Stimulated activated CD8-positive, alpha-beta memory T cell treated with anti-CD3 and anti-CD28 coated beads, Interleukin-4, amount 100 ng/mL, for 1 hour (primary cell): ENCODE measurements at regions not wholly inside any gene's neighbourhood (a gene's known extent, or its start where the extent isn't known, plus 50 kb on each side); places are given as distances from the start of the nearest gene placed in this dataset.

Source experiments
- DNase-seq, 2 donors: peaks; one replicate each; pipeline ENCODE4 v3.0.0-alpha.2; 2020; ENCODE audit warnings: low read depth in 2 of 2, low spot score in 1 of 2

DNA sequence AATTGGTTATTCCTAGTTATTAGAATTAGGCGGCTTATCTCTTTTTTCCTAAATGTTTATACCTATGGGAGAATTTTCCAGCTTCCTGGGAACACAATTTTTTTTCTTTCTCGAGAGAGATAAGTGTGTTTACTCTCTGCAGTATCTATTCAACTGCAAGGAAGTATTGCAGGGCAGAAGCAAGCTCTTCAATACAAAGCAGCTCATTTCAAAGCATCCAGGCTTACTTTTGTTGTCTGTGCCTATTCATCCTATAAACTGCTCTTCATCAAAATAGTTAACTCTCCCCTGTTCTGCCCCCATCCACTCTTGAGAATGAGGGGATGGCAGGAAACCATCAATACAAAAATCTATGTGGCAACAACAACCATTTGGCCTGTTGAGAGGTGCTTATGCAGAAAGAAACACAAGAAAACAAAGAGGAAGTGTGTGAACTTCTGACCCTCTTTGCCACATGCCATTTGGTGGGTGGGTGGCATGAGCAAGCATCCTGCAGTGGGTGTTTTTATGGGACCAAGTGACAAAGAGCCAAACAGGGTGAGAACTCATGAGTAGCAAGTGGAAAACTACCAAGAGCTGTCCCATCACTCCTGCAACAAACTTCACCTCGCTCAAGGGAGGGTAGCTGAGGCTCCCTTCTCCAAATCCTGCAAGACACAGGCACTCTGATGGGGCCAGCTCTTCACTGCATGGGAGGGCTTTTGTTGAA, 50.6 kb upstream of the MRPS6 start:
- no peak for DNase-seq

DNA sequence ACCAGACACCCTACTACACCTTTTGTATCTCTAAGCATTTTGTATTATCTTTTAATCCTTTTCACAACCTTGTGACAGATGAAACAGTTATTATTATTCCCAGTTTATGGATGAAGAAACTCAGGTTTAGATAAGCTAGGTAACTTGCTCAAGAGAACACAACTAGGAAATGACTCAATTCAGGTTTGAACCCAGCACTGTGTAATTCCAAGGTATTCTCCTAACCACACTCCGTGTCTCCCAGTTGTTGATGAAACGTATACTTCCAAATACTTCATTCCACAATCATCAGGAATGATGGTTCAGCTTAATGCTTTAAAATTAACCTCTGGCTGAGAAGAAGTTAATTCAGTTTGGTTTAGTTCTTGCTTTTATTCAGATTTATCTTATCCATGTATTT, 51.7 kb upstream of the MRPS6 start:
- no peak for DNase-seq

DNA sequence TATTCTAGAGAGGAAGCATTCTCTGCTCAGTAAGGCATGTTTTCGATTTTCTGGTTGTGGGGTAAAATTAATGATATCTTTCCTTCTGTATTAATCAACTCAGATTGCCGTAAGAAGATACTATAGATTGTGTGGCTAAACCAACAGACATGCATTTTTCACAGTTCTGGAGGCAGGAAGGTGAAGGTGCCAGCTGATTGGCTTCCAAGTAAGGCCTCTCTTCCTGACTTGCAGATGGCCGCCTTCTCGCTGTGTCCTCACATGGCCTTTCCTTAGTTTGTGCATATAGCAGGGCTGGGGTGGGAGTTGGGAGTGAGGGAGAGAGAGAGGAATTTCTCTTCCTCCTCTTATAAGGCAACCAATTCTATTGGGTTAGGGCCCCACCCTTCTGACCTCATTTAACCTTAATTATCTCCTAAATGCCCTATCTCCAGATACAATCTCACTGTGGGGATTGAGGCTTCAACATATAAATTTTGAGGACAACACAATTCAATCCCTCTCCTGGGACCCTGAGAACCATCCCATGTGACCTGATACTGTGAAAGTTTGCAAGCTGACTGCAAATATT, 52.3 kb upstream of the MRPS6 start:
- DNase-seq = no peak

DNA sequence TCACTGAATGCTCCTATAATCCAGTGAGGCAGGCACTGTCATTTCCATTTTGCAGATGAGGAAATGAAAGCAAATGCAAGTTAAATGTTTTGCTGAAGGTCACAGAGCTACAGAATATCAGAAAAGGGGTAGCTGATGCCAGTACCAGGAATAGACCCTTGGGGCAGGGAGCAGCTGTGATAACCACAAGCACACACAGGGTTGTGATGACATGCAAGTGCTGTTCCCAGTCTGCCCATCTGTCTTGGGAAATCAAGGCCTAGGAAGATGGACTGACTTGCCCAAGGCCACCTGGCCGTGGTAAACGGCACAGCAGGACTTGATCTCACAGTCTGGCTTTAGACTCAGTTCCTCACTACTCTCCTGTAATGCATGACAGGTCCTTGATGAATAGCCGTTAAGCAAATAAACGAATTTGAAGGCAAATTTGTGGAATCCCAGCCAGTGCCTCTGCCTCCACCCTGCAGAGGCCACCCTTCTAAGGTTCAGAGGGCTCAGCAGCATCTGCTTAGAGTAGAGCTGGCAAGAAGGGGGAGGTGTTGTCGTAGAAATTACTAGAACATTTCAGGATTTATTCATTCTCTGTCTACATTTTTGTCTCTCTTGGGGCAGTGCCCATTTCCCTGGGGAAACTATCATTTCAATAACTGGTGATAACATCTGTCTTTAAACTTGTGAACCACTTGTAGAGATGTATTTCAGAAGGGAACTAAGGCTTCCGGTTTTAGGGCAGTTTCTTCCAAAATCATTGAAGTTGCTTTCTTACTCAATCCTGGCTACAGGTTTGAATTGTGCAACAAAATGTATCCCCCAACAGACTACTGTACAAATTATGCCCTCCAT, 53.2 kb upstream of the MRPS6 start:
- DNase-seq = no peak

DNA sequence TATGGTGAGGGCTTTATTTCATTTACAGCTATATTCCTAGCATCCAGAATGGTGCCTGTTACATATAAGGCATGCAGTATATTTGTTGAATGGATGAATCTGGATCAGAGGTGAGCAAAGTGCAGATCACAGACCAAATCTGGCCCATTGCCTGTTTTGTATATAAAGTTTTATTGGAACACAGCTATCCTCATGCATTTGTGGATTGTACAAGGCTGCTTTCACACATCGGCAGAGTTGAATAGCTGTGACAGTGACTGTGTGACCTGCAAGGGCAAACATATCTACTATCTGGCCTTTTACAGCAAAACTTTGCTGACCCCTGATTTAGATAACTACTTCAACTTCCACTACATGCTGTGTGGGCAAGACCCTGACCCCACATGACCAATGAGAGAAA, 54.0 kb upstream of the MRPS6 start:
- no peak for DNase-seq

DNA sequence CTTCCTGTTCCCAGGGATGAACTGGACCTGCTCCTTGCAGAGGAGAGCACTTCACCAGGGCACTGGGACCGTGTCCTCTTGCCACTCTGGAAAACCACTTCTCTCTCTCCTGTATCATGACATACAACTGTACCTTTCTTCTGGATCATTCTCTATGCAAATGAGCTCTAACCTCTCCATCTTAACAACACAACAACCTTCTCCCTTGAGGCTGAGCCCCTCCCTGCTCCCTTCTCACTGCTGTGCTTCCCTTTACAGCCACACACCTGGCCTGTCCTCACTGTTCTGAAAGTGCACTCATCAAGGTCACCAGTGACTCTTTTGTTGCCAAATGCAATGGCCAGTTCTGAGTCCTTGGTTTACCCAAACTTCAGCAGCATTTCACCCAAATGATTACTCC, 54.5 kb upstream of the MRPS6 start:
- DNase-seq = no peak

DNA sequence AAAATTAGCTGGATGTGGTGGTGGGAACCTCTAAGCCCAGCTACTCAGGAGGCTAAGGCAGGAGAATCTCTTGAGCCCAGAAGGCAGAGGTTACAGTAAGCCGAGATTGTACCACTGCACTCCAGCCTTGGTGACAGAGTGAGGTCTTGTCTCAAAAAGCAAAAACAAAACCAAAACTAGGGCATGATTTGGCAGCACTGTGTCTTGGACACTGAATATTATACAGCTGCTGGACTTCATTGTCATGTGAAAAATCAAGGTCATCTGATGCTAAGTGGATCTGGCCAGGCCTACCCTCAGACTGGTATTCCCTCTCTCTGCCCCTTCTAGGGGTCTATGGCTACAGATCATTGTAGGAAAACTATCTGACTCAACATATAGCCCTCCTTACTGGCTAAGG, 55.2 kb upstream of the MRPS6 start:
- no peak for DNase-seq

DNA sequence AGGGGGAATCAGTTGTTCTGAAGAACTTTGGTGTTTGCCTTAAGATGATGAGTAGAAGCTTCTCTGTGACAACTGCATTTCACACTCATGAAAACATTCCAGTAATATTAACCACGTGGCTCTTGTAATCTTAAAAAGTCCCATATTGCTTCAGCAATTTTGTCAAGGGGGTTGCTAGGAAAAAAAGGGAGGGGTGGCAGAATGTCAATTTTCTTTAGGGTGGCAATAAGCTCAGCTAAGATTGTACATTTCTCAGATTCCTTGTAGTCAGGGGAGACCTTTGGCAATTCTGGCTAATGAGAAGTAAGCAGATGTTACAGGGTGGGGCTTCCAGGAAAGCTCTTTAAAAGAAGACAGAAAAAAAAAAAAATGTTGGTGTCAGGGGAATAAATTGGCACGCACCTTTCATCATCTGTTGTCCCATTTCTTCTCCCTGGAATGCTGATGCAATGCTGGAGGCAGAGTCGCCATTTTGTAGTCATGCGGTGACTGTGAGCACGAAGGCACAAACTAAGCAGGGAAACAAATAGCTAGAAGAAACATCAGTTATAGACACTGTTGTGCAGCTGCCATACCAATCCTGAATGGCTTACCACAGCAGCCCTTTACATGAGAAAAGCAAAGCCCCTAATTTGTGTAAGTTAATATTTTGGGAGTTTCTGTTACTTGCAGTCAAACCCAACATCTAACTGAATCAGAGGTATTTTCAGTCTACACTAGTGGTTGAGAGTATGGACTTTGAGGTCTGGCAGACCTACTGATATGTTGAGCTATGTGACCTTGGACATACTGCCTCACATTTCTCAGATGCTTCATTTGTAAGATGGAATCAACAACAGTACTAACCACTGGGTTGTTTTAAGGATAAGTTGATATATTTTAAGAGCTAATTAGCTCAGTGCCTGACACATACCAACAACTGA, 56.1 kb upstream of the MRPS6 start:
- DNase-seq = no peak

DNA sequence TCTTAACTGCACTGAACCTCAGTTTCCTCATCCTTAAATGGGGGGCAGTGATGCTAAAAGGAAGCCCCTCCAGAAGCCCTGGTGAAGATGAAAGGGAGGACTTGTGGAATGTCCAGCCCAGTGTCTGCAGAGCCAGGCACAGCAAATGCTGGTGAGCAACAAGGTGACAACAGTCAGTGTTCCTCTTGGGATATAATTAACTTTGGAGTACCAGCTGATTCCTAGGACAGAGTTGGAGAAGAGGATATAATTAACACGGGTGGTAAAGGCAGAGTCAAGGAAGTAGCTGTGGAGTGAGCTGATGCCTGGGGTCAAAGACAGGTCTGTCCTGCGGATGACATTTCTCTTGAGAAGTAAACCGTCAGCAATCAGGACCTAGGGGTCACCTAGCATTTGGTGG, 60.7 kb upstream of the MRPS6 start:
- DNase-seq = no peak

DNA sequence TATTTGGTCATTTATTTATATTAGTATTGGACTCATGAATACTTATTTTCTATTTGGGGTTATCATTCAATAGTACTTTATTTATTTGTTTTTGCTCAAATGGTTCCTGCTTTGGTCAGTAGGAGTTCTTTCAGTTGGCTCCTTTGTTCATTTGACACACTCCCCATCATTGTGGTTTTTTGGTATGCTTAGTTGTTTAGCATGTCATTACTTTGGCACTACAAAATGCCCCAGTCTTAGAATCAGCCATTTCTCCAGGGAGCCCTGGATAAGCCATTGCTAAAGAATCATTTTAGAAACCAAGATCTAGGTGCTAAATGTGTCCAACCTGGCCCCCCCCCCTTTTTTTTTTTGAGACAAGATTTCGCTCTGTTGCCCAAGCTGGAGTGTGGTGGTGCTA, 61.7 kb upstream of the MRPS6 start:
- no peak for DNase-seq

DNA sequence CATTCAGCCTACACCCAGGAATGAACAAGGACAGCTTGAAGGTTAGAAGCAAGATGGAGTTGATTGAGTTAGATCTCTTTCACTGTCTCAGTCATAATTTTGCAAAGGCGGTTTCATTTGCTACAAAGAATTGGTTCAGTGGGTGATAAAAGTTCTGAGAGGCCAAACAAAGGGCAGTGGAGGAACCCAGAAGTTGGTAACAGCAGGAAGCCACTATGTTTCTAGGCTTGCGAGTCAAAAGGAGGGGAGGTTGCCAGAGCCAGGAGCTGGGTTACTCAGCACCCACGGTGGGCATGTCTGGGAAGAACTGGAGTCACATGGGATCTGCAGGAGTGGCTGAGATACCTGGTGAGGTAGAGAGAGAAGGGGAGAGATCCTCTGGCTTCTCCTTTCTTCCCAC, 64.2 kb upstream of the MRPS6 start:
- no peak for DNase-seq

DNA sequence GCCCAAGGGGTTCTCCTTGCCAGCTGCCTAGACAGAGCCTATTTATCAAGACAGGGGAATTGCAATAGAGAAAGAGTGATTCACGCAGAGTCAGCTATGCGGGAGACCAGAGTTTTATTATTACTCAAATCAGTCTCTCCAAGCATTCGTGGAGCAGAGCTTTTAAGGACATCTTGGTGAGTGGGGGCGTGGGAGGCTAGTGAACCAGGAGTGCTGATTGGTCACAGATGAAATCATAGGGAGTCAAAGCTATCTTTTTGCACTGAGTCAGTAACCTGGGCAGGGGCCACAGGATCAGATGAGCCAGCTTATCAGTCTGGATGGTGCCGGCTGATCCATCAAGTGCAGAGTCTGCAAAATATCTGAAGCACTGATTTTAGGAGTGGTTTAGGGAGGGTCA, 64.8 kb upstream of the MRPS6 start:
- DNase-seq = no peak

DNA sequence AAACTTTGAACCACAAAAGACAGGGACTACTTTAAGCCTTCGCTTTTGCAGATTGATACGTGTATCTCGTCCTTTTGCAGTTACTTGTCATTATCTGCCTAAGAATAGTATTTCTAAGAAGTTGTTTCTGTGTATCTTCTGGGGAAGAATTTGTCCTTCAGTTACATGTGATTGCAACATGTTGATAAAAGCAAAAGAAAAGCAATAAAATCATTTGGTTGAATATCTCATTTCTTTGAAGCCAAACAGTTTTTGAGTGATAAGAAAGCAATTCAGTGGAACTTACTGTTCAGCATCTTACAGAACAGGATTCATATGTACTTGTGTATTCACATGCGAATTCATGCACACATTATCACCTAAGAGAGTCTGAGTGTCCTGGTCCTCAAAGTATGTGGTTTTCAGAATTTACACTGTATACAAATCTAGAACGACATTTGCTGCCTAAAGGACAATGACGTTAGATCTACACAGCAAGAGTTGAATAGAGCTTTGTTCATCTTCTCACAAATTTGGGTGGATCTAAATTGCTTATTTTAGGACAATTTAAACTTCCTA, 66.7 kb upstream of the MRPS6 start:
- DNase-seq = no peak

DNA sequence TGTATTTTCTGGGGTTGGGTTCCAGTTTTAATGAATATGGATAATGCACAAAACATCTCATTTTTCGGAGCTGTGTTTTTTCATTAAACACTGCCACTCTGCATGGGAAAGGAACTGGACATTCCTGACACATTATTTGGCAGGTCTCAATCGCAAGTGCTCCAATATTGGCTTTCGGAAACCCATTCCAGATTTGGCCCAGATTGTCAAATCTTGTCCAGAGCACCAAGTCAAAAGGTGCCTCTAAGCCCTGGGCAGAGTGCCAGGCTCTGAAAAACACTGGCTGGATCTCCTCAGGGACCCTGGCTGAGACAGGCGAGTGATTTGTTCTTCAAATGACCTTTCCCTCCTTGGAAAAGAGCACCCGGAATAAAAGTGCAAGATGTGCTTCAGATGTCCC, 68.4 kb upstream of the MRPS6 start:
- no peak for DNase-seq

DNA sequence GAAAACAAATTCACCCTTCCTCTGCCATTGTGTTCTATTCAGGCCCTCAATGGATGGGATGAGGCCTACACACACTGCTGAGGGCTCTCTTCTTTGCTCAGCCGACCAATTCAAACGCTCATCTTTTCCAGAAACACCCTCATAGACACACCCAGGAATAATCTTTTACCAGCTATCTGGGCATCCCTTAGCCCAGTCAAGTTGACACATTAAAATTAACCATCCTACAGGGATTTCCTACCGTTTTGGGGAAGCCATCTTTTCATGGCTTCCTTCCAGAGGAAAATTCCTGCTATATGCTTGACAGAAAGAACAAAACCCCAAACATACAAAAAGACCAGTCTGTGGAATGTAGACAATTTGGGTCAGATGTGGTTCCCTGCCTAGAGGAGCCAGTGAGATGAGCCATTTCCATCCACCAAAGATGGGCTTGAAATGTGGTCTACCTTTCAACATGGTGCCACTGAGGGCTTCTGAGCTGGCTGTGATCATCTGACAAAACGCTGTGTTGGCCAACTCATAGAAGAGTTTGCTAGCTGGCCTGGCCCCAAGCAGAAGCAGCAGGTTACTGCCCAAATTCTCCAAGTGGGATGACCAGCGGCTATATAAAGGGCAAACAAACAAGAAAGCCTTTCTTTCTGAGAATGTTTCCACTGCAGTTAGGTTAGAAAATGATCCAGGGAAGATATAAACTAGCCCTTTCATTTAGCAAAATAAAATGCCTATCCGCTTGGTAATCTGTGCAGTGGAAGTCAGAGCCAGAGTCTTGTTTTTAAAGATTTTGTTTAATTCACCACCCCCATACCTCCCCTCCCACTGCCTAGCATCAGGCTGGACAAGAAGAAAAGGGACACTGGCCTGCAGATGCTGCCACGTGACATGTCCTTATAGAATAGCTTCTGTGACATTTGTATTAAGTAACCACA, 69.1 kb upstream of the MRPS6 start:
- no peak for DNase-seq

DNA sequence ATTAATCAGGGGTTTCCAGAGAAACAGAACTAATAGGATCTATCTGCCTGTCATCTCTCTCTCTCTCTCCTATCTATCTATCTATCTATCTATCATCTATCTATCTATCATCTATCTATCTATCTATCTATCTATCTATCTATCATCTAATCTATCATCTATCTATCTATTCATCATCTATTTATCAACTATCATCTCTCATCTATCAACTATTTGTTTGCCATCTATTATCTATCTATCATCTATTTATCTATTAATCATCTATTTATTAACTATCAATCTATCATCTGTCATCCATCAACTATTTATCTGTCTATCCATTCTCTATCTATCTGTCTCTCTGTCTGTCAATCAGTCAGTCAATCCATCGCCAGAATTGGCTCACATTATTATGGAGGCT, 70.0 kb upstream of the MRPS6 start:
- DNase-seq = no peak

DNA sequence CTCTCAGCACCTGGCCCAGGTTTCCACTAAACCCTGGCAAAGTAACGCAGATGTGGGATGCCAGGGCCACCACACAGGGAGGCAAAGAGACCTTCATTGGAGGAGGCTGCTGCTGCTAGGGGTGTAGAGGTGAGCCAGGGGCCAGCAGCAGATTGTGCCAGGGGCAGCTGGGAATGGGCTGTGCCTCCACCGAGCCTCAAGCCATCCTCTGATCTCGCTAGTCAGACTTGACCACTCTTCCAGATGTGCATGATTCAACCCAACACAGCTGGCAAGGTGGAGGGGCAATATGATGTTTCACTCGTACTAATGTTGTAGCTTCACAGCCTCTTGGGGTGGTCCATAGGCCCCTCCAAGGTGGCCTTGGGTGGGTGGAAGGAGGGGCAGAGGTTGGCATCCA, 73.0 kb upstream of the MRPS6 start:
- no peak for DNase-seq

DNA sequence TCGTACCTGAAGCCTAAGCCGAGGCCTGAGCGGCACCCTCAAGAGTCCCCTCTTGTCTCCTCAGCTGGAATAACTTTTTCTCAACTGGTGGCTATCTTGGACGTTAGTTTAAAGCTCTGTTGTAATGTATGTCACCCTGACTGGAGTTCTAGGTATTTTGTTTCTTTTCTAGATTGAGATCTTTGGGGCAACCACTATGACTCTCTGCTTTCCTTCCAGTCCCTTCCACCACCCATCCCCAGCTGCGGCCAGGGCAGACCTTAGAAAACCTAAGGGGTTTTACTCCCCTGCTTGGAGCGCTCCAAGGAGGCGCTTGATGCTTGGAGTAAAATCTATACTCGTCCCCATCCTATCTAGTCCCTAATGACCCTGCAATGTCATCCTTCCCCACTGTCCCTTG, 74.6 kb upstream of the MRPS6 start:
- DNase-seq = no peak

DNA sequence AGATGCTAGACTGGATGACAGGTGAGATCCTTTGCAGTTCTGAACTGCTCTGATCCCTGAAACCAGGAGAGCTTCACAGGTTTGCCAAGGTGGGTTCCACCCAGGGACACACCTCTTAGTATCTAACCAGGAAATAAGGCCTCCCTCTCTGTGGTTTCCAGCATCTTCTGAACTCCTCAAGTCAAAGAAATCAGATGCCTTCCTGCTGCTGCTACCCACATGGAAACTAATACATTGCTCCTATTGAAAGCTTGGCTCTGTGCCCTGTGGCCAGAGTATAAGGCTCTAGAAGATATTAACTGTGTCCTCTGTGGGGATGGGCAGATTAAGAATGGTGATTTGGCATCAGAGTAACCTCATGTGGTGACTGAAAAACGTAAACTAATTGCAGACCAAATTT, 75.0 kb upstream of the MRPS6 start:
- no peak for DNase-seq

DNA sequence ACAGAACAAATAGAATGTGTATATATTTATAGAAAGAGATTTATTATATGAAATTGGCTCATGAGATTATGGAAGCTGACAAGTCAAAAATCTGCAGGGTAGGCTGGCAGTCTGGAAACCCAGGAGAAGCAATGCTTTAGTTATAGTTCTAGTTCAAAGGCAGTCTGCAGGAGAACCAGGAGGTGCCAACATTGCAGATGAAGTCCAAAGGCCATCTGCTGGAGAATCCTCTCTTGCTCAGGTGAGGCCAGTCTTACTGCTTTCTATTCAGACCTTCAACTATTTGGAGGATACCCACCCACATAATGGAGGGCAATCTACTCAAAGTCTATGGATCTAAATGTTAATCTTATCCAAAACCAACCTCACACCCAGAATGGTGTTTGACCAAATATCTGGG, 75.9 kb upstream of the MRPS6 start:
- DNase-seq = no peak
